ENCODE measurements at regions not wholly inside any gene's neighbourhood (a gene's known extent, or its start where the extent isn't known, plus 50 kb on each side); places are given as distances from the start of the nearest gene placed in this dataset.

DNA sequence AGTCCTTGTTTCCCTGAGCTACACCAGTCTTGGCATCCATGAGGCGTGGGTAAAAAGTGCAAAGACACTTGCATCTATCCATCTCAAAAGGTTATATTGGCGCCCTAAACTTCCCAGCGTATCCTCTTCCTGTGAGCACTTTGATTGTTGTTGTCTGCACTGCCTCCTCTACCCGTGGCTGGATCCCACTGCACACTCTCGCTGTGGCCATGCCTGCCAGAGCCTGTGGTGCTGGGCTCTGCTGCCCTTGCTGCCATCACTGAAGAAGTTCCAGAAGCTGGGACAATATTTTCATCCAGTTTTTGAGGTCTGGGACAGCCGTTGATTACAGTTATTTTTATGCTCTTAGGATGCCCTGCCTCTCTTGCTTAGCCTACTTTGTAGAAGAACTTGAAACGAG is 85.3 kb upstream of the PCGF5 start:
- no peaks in the 10 kb centered on the region for H3K27me3 Mint-ChIP-seq (ENCODE audit: unreplicated experiment)
- H3K36me3 Mint-ChIP-seq (ENCODE audit: unreplicated experiment) = no peaks in the 10 kb centered on the region
- H3K4me3 Mint-ChIP-seq (ENCODE audit: unreplicated experiment) = no peak overlapping the region
- no peak for DNase-seq
- H3K27ac Mint-ChIP-seq (ENCODE audit: unreplicated experiment) = no peak overlapping the region
- TF ChIP-seq, protein P1, sequence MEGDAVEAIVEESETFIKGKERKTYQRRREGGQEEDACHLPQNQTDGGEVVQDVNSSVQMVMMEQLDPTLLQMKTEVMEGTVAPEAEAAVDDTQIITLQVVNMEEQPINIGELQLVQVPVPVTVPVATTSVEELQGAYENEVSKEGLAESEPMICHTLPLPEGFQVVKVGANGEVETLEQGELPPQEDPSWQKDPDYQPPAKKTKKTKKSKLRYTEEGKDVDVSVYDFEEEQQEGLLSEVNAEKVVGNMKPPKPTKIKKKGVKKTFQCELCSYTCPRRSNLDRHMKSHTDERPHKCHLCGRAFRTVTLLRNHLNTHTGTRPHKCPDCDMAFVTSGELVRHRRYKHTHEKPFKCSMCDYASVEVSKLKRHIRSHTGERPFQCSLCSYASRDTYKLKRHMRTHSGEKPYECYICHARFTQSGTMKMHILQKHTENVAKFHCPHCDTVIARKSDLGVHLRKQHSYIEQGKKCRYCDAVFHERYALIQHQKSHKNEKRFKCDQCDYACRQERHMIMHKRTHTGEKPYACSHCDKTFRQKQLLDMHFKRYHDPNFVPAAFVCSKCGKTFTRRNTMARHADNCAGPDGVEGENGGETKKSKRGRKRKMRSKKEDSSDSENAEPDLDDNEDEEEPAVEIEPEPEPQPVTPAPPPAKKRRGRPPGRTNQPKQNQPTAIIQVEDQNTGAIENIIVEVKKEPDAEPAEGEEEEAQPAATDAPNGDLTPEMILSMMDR (IDR thresholded peaks at IDR 0.05; ENCODE audit: partially characterized antibody, unreplicated experiment) = no peak
- no peaks in the 10 kb centered on the region for H3K4me1 Mint-ChIP-seq (ENCODE audit: low read depth, unreplicated experiment)
- H3K9me3 Mint-ChIP-seq (ENCODE audit: unreplicated experiment) = no peaks in the 10 kb centered on the region

GRCh38 chr10:91137011-91137643 is 83.3 kb upstream of the PCGF5 start:
- Mint-ChIP-seq H3K27me3 (ENCODE audit: unreplicated experiment) (no peaks in the 10 kb centered on the region), H3K9me3 (ENCODE audit: unreplicated experiment) (no peaks in the 10 kb centered on the region), H3K4me1 (ENCODE audit: low read depth, unreplicated experiment) (no peaks in the 10 kb centered on the region), H3K4me3 (ENCODE audit: unreplicated experiment) (no peak overlapping the region), H3K27ac (ENCODE audit: unreplicated experiment) (no peak overlapping the region), H3K36me3 (ENCODE audit: unreplicated experiment) (no peaks in the 10 kb centered on the region)
- no peak for DNase-seq
- TF ChIP-seq, protein P1 (IDR thresholded peaks at IDR 0.05; ENCODE audit: partially characterized antibody, unreplicated experiment) = no peak

DNA sequence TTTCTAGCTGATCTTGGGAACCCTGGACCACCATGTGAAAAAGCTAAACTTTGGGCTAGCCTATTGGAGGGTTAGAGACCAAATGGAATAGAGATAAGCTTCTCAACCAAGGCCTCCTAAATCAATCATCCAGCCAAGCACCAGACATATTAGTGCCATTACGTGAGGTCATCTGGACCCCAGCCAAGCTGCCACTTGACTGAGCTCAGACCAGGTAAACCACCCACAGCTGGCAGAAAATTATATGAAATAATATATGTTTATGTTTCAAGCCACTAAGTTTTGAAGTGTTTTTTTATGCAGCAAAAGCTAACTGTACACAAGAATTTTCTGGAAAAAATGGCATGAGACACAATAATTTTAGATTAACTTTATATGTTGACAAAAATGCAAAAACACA is 82.6 kb upstream of the PCGF5 start:
- H3K4me3 Mint-ChIP-seq (ENCODE audit: unreplicated experiment) = no peak overlapping the region
- DNase-seq = no peak
- no peaks in the 10 kb centered on the region for H3K36me3 Mint-ChIP-seq (ENCODE audit: unreplicated experiment)
- H3K27ac Mint-ChIP-seq (ENCODE audit: unreplicated experiment) = no peak overlapping the region
- H3K9me3 Mint-ChIP-seq (ENCODE audit: unreplicated experiment) = no peaks in the 10 kb centered on the region
- no peaks in the 10 kb centered on the region for H3K4me1 Mint-ChIP-seq (ENCODE audit: low read depth, unreplicated experiment)
- H3K27me3 Mint-ChIP-seq (ENCODE audit: unreplicated experiment) = no peaks in the 10 kb centered on the region
- TF ChIP-seq, protein P1 (IDR thresholded peaks at IDR 0.05; ENCODE audit: partially characterized antibody, unreplicated experiment) = no peak

DNA sequence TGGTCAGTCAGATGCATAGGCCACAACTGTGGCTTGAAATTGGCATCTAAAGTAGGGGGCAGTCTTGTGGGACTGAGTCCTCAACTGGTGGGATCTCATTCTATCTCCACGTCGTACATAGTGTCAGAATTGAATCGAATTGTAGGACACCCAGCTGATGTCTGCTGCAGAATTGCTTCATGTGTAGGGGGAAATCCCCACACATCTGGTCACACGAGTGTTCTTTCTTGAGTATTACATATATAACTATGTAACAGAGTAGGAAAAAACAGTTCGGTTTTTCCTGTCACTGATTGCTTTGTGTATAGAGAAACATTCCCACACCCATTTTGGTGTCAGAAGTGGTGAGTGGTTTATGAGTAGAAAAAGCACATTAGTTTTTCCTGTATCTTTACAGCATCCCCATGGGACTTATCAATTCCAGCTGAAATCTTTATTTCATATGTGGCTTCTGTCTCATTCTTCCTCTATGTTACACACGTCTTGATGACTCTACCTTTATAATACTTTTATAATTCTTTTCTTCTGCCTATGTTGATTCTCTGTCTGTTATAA is 79.4 kb upstream of the PCGF5 start:
- H3K27ac Mint-ChIP-seq (ENCODE audit: unreplicated experiment) = no peak overlapping the region
- no peak overlapping the region for H3K4me3 Mint-ChIP-seq (ENCODE audit: unreplicated experiment)
- DNase-seq = no peak
- TF ChIP-seq, protein P1 (IDR thresholded peaks at IDR 0.05; ENCODE audit: partially characterized antibody, unreplicated experiment) = no peak
- H3K27me3 Mint-ChIP-seq (ENCODE audit: unreplicated experiment) = no peaks in the 10 kb centered on the region
- no peaks in the 10 kb centered on the region for H3K36me3 Mint-ChIP-seq (ENCODE audit: unreplicated experiment)
- no peaks in the 10 kb centered on the region for H3K4me1 Mint-ChIP-seq (ENCODE audit: low read depth, unreplicated experiment)
- no peaks in the 10 kb centered on the region for H3K9me3 Mint-ChIP-seq (ENCODE audit: unreplicated experiment)

- Mint-ChIP-seq H3K27me3 (ENCODE audit: unreplicated experiment) (no peaks in the 10 kb centered on the region), H3K9me3 (ENCODE audit: unreplicated experiment) (no peaks in the 10 kb centered on the region), H3K36me3 (ENCODE audit: unreplicated experiment) (no peaks in the 10 kb centered on the region), H3K4me3 (ENCODE audit: unreplicated experiment) (no peak overlapping the region), H3K4me1 (ENCODE audit: low read depth, unreplicated experiment) (no peaks in the 10 kb centered on the region), H3K27ac (ENCODE audit: unreplicated experiment) (no peak overlapping the region)
- TF ChIP-seq, protein P1 (IDR thresholded peaks at IDR 0.05; ENCODE audit: partially characterized antibody, unreplicated experiment) = no peak
- no peak for DNase-seq
Measured at GRCh38 chr10:91144961-91145360, 75.5 kb upstream of the PCGF5 start.

Measured in glutamatergic neuron (in vitro differentiated cells).